Stimulated activated CD4-positive, alpha-beta T cell treated with anti-CD3 and anti-CD28 coated beads, Interleukin-1b, Interleukin-23, amount 100 ng/mL, for 48 hours (primary cell): ENCODE measurements at regions not wholly inside any gene's neighbourhood (a gene's known extent, or its start where the extent isn't known, plus 50 kb on each side); places are given as distances from the start of the nearest gene placed in this dataset.
A peak's percentile ranks its signal among the peaks of the same experiment; 100 is the strongest.

Experiments
- DNase-seq: peaks from one replicate; pipeline ENCODE4 v3.0.0-alpha.2; 2020

- DNase-seq = no peak
Measured at GRCh38 chr1:5312862-5313261, 658.5 kb downstream of the AJAP1 start.

GRCh38 chr1:5312293-5312674, 657.9 kb downstream of the AJAP1 start:
- no peak for DNase-seq

- no peak for DNase-seq
Measured at GRCh38 chr1:5311634-5312292, 657.4 kb downstream of the AJAP1 start.

- no peak for DNase-seq
Measured at GRCh38 chr1:5311147-5311546, 656.7 kb downstream of the AJAP1 start.

- no peak for DNase-seq
Measured at GRCh38 chr1:5308249-5308648, 653.8 kb downstream of the AJAP1 start.

- DNase-seq = no peak
Measured at GRCh38 chr1:5304702-5305101, 650.3 kb downstream of the AJAP1 start.

GRCh38 chr1:5298376-5298775, 644.0 kb downstream of the AJAP1 start:
- no peak for DNase-seq

GRCh38 chr1:5297886-5298239, 643.5 kb downstream of the AJAP1 start:
- no peak for DNase-seq

GRCh38 chr1:5297180-5297885, 642.9 kb downstream of the AJAP1 start:
- DNase-seq = no peak

GRCh38 chr1:5296557-5297179, 642.3 kb downstream of the AJAP1 start:
- DNase-seq = no peak

GRCh38 chr1:5296095-5296494, 641.7 kb downstream of the AJAP1 start:
- DNase-seq = no peak

- no peak for DNase-seq
Measured at GRCh38 chr1:5291889-5292288, 637.5 kb downstream of the AJAP1 start.

- DNase-seq = no peak
Measured at GRCh38 chr1:5287178-5288150, 633.1 kb downstream of the AJAP1 start.

GRCh38 chr1:5286244-5286643, 631.8 kb downstream of the AJAP1 start:
- DNase-seq = peak; percentile 14

- no peak for DNase-seq
Measured at GRCh38 chr1:5274527-5274926, 620.1 kb downstream of the AJAP1 start.

- DNase-seq = peak; percentile 27
Measured at GRCh38 chr1:5273280-5274003, 619.0 kb downstream of the AJAP1 start.

- DNase-seq = no peak
Measured at GRCh38 chr1:5272325-5272724, 617.9 kb downstream of the AJAP1 start.

GRCh38 chr1:5271264-5271663, 616.9 kb downstream of the AJAP1 start:
- DNase-seq = no peak

- DNase-seq = no peak
Measured at GRCh38 chr1:5269901-5270300, 615.5 kb downstream of the AJAP1 start.

GRCh38 chr1:5267603-5268235, 613.3 kb downstream of the AJAP1 start:
- DNase-seq = no peak

GRCh38 chr1:5265438-5266075, 611.1 kb downstream of the AJAP1 start:
- no peak for DNase-seq
